DMS79 treated with DMSO at 0.1 percent for 48 hours (cell line): ENCODE measurements at regions not wholly inside any gene's neighbourhood (a gene's known extent, or its start where the extent isn't known, plus 50 kb on each side); places are given as distances from the start of the nearest gene placed in this dataset.

Experiments
- DNase-seq: peaks from one replicate; lab custom pipeline; 2025; lab: John Stamatoyannopoulos, UW

GRCh38 chr4:152269448-152270191 lies 266.3 kb downstream of the FBXW7 start:
- DNase-seq, result no peak

GRCh38 chr4:152267811-152268210 lies 268.1 kb downstream of the FBXW7 start:
- DNase-seq, result no peak

GRCh38 chr4:152266831-152267480 lies 268.9 kb downstream of the FBXW7 start:
- no peak for DNase-seq

- DNase-seq, result no peak
These were observed 270.7 kb downstream of the FBXW7 start for GRCh38 chr4:152265149-152265621.

- DNase-seq, result no peak
These were observed 271.8 kb downstream of the FBXW7 start for GRCh38 chr4:152264106-152264505.

- no peak for DNase-seq
These were observed 276.0 kb downstream of the FBXW7 start for GRCh38 chr4:152259866-152260265.

- DNase-seq, result no peak
These were observed 276.8 kb downstream of the FBXW7 start for GRCh38 chr4:152258804-152259708.

GRCh38 chr4:152258391-152258790 lies 277.5 kb downstream of the FBXW7 start:
- no peak for DNase-seq

- no peak for DNase-seq
These were observed 278.3 kb downstream of the FBXW7 start for GRCh38 chr4:152257601-152258066.

- no peak for DNase-seq
These were observed 278.9 kb downstream of the FBXW7 start for GRCh38 chr4:152256996-152257395.

- DNase-seq, result peak; percentile 2
These were observed 280.5 kb downstream of the FBXW7 start for GRCh38 chr4:152255437-152255836.

GRCh38 chr4:152248347-152248746 lies 287.5 kb downstream of the FBXW7 start:
- no peak for DNase-seq

GRCh38 chr4:152247271-152247975 lies 288.5 kb downstream of the FBXW7 start:
- no peak for DNase-seq

- no peak for DNase-seq
These were observed 289.2 kb downstream of the FBXW7 start for GRCh38 chr4:152246659-152247058.

GRCh38 chr4:152245680-152246079 lies 290.2 kb downstream of the FBXW7 start:
- DNase-seq, result no peak

GRCh38 chr4:152244659-152245058 lies 291.2 kb downstream of the FBXW7 start:
- no peak for DNase-seq

GRCh38 chr4:152243896-152244595 lies 291.8 kb downstream of the FBXW7 start:
- no peak for DNase-seq

GRCh38 chr4:152243206-152243605 lies 292.7 kb downstream of the FBXW7 start:
- DNase-seq, result no peak

GRCh38 chr4:152240232-152240631 lies 295.7 kb downstream of the FBXW7 start:
- DNase-seq, result no peak

- DNase-seq, result no peak
These were observed 296.7 kb downstream of the FBXW7 start for GRCh38 chr4:152239216-152239615.

- DNase-seq, result no peak
These were observed 299.3 kb downstream of the FBXW7 start for GRCh38 chr4:152236519-152237056.
